ENCODE measurements at regions not wholly inside any gene's neighbourhood (a gene's known extent, or its start where the extent isn't known, plus 50 kb on each side); places are given as distances from the start of the nearest gene placed in this dataset.

DNA sequence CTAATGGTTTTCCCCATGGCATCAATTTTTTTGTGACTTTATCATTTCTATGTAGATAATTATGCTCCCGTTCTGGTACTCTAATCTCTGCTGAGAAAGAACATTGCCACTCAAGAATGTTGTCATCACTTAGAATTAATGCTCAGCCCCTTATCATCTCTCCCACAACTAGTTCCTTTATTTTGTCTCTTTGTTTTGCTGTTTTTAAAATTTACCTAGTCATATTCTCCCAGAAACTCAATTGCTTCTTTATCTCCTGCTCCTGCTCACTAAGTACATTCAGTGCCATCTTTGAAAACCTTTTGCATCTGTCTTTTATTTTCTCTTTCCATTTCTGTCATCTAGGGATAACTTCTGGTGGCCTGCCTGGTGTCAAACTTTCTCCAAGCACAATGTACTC lies 324.9 kb upstream of the MTPN start:
- Histone ChIP-seq H3K36me3 (no peaks in the 10 kb centered on the region), H3K4me1 (no peaks in the 10 kb centered on the region), H3K4me3 (no peak overlapping the region), H3K9me3 (no peaks in the 10 kb centered on the region), H3K27ac (no peak overlapping the region), H3K27me3 (no peaks in the 10 kb centered on the region)
- DNase-seq = no peak
- intact Hi-C loops (cut with DNase I; ENCODE audit: low total_unique reads) = no loop called here
- in situ Hi-C loops (cut with MboI; ENCODE audit: low sequenced_read_pairs in 4 of 4) = no loop called here
- no peak for ATAC-seq
- TF ChIP-seq, protein P1, sequence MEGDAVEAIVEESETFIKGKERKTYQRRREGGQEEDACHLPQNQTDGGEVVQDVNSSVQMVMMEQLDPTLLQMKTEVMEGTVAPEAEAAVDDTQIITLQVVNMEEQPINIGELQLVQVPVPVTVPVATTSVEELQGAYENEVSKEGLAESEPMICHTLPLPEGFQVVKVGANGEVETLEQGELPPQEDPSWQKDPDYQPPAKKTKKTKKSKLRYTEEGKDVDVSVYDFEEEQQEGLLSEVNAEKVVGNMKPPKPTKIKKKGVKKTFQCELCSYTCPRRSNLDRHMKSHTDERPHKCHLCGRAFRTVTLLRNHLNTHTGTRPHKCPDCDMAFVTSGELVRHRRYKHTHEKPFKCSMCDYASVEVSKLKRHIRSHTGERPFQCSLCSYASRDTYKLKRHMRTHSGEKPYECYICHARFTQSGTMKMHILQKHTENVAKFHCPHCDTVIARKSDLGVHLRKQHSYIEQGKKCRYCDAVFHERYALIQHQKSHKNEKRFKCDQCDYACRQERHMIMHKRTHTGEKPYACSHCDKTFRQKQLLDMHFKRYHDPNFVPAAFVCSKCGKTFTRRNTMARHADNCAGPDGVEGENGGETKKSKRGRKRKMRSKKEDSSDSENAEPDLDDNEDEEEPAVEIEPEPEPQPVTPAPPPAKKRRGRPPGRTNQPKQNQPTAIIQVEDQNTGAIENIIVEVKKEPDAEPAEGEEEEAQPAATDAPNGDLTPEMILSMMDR (IDR thresholded peaks at IDR 0.05 in 4 of 5, conservative IDR thresholded peaks at IDR 0.05 in 1 of 5) = no peak
- TF ChIP-seq POLR2A (IDR thresholded peaks at IDR 0.05) = no peak

DNA sequence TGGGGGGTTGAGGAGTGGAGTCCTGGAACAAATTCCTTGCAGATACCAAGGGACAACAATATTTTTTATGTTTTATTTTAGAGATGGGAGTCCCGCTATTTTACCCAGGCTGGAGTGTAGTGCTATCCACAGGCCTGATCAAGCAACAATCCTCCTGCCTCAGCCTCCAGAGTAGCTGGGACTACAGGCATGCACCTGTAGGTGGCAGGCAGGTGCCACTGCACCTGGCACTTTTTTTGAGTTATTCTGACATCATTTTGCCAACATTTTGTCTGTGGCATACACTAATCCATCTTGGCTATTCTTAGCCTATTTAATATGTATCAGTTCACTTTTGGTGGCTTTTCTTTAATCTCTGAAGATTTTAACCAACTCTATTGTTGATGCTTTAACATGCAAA lies 317.8 kb upstream of the MTPN start:
- TF ChIP-seq, protein P1 (IDR thresholded peaks at IDR 0.05 in 4 of 5, conservative IDR thresholded peaks at IDR 0.05 in 1 of 5) = no peak
- TF ChIP-seq POLR2A (IDR thresholded peaks at IDR 0.05) = no peak
- Histone ChIP-seq H3K36me3 (no peaks in the 10 kb centered on the region), H3K27me3 (no peaks in the 10 kb centered on the region), H3K9me3 (no peaks in the 10 kb centered on the region), H3K27ac (no peak overlapping the region), H3K4me1 (no peaks in the 10 kb centered on the region), H3K4me3 (no peak overlapping the region)
- intact Hi-C loops (cut with DNase I; ENCODE audit: low total_unique reads) (no loop called here), in situ Hi-C loops (cut with MboI; ENCODE audit: low sequenced_read_pairs in 4 of 4) (no loop called here)
- ATAC-seq = no peak
- no peak for DNase-seq

DNA sequence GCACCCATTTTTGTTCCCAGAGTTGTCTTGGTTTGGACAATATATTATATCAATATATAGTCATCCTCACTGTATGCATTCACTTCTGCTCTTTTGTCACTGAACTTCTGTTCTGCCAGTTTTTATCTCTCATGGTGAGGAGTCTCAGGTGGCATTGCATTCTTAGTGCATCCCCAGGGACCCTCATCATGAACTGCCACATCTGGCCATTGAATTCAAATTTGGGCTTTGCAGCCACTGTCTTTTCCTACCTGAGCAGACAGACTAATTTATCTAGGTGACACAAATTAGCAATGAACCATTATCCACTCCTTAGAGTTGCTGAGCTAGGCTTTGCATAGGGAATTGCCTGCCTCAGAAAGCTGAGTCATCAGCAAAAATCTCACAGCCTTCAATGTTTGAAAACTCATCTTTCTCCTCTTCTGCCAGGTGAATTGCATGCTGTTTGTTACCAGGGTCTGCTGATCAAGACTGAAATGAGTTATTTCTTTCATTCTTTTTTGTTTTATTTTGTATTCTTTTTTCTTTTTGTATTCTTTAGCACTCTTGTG lies 316.8 kb upstream of the MTPN start:
- Histone ChIP-seq H3K4me3 (no peak overlapping the region), H3K4me1 (no peaks in the 10 kb centered on the region), H3K9me3 (no peaks in the 10 kb centered on the region), H3K36me3 (no peaks in the 10 kb centered on the region), H3K27ac (no peak overlapping the region), H3K27me3 (no peaks in the 10 kb centered on the region)
- TF ChIP-seq, protein P1 (IDR thresholded peaks at IDR 0.05 in 4 of 5, conservative IDR thresholded peaks at IDR 0.05 in 1 of 5) = no peak
- TF ChIP-seq POLR2A (IDR thresholded peaks at IDR 0.05) = no peak
- ATAC-seq (no peak), DNase-seq (no peak)
- intact Hi-C loops (cut with DNase I; ENCODE audit: low total_unique reads) = no loop called here
- in situ Hi-C loops (cut with MboI; ENCODE audit: low sequenced_read_pairs in 4 of 4) = no loop called here

DNA sequence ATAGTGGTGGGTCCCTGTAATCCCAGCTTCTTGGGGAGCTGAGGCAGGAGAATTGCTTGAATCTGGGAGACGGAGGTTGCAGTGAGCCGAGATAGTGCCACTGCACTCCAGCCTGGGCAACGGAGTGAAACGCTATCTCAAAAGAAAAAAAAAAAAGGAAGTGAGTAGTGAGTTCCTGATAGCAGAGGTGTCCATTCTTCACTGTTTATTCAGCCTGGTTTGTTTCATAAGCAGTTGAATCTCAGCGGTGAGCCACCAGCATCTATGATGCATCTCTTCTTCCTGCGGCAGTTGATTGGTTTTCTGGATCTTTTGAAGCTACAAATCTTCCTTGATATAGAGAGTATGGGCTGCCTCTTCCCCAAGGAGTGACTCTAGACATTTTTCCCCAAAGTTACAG lies 316.1 kb upstream of the MTPN start:
- H3K27ac ChIP-seq = no peak overlapping the region
- H3K36me3 ChIP-seq = no peaks in the 10 kb centered on the region
- H3K27me3 ChIP-seq = no peaks in the 10 kb centered on the region
- intact Hi-C loops (cut with DNase I; ENCODE audit: low total_unique reads) (no loop called here), in situ Hi-C loops (cut with MboI; ENCODE audit: low sequenced_read_pairs in 4 of 4) (no loop called here)
- no peaks in the 10 kb centered on the region for H3K4me1 ChIP-seq
- no peak overlapping the region for H3K4me3 ChIP-seq
- DNase-seq (no peak), ATAC-seq (no peak)
- TF ChIP-seq, protein P1 (IDR thresholded peaks at IDR 0.05 in 4 of 5, conservative IDR thresholded peaks at IDR 0.05 in 1 of 5) = no peak
- TF ChIP-seq POLR2A (IDR thresholded peaks at IDR 0.05) = no peak
- no peaks in the 10 kb centered on the region for H3K9me3 ChIP-seq

DNA sequence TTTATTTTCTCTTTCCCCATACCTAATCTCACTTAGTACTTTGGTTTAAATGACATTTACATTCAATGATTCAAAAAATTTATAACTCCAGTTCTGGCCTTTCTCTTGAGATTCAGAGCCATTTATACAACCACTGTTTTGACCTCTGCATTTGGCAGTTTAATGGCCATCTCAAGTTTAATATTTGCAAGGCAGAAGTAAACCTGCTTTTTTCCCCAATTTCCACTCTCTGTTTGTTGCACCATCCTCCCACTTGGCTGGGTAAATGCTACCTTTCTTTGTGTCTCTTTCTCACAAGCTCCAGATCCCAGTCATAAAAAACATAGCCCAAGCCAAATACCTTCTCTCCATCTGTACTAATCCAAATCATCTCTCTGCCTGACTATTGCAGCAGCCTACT lies 315.2 kb upstream of the MTPN start:
- Histone ChIP-seq H3K27ac (no peak overlapping the region), H3K9me3 (no peaks in the 10 kb centered on the region), H3K4me3 (no peak overlapping the region), H3K27me3 (no peaks in the 10 kb centered on the region), H3K4me1 (no peaks in the 10 kb centered on the region), H3K36me3 (no peaks in the 10 kb centered on the region)
- DNase-seq (no peak), ATAC-seq (no peak)
- intact Hi-C loops (cut with DNase I; ENCODE audit: low total_unique reads) (no loop called here), in situ Hi-C loops (cut with MboI; ENCODE audit: low sequenced_read_pairs in 4 of 4) (no loop called here)
- no peak for TF ChIP-seq POLR2A (IDR thresholded peaks at IDR 0.05)
- TF ChIP-seq, protein P1 (IDR thresholded peaks at IDR 0.05 in 4 of 5, conservative IDR thresholded peaks at IDR 0.05 in 1 of 5) = no peak

Measured in gastrocnemius medialis (tissue), 4 donors.